GM19438 (cell line): ENCODE measurements at regions not wholly inside any gene's neighbourhood (a gene's known extent, or its start where the extent isn't known, plus 50 kb on each side); places are given as distances from the start of the nearest gene placed in this dataset.

Source experiments
- ATAC-seq: cut with Tn5 transposase; IDR thresholded peaks from one replicate; pipeline ENCODE4 v1.9.1; 2021; ENCODE audit warnings: low read depth; ENCODE audit not compliant: unreplicated experiment

DNA sequence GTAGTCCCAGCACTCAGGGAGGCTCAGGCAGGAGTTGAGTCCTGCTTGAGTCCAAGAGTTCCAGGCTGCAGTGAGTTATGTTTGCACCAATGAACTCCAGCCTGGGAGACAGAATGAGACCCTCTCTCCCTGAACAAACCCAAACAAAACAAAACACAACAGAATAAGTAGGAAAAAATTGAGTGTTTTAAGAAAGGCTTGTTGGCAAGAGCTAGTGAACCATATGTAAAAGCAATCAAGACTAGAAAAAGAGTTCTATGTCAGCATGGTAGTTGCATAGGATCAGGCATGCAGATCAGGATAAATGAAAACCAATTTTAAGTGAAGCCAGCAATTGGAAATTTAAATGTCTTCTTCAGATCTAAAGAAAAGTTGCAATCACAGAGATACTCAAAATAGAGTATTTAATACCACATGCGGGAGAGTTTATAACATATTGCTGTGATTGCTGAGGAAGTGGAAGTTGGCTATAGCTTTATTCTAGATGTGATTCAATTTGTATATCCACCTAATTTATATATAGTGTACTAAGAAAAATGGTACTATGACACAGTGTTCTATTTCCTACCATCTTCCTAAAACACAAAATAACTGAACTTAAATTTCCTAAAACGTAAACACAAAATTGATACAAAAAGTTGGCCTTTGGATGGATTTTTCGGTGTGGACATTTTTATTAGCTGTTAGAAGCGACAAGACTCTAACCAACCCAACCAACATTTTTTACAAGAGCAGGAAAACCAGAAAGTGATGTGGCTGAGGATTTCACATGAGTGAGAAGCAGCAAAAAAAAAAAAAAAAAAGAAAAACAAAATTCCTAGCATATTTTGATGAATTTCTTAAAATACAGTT lies 101.9 kb upstream of the ROBO1 start:
- ATAC-seq: no peak

DNA sequence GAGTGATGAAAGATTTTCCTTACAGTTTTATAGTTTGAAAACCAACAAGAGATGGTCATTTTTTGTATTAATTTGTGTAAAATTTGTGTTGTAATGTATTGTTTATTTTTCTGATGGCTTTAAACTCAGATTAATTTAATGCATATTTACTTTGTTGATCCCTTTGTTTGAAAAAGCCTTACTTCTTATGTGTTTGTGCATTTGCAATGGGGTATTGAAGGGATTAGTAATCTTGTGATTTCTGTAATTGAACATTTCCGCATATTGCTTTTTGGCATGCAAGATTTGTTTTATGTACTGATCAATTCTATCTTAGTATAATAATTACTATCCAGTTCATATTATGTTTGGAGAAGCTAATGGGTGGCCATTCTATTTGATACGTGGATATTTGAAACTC lies 98.4 kb upstream of the ROBO1 start:
- ATAC-seq: no peak

DNA sequence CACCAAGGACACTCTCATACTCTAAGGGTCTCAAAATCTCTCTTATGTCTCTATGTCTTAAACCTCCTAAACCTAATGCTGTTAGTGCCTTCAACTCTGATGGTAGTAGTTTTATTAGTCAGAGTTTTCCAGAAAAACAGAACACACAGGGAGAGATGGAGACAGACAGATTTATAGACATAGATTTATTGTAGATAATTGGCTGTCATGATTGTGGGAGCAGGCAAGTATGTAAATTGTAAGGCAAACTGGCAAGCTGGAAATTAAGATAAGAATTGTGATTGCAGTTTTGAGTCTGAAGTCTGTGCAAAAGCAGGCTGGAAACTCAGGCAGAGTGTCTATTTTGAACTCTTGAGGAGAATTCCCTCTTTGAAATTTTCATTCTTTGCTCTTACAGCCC lies 96.3 kb upstream of the ROBO1 start:
- ATAC-seq: no peak

- ATAC-seq: no peak
Measured at GRCh38 chr3:79848876-79849275, 81.1 kb upstream of the ROBO1 start.

GRCh38 chr3:79847928-79848327 lies 80.1 kb upstream of the ROBO1 start:
- ATAC-seq: no peak

DNA sequence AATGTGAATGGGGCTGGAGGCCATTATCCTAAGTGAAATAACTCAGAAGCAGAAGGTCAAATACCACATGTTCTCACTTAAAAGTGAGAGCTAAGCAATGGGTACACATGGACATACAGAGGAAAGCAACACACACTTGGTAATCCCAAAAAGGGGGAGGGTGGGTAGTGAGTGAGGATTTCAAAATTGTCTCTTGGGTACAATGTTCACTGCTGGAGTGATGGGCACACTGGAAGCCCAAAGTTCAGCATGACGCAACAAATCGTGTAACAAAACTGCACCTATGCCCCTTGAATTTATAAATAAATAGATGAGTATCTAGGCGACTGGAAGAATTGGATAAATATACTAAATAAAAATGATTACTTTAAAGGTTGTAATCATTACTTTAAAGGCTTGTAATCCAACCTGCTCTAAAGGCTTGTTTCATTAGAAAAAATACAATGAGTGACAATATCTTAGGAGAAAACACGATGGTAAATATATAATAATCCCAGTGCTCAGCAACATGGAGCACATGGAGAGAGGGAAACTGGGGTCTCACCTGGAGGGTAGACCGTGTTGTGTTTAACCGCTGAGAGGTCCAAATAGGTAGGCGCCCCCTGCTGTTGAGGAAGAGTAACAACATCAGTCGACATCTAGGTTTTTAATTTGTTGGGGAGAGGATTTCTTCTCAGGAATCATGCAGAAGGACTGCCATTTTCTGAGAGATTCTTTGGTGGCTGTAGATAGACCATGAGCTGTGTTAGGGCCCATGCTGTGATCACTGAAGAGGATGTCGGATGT lies 78.5 kb upstream of the ROBO1 start:
- no peak for ATAC-seq

- no peak for ATAC-seq
Measured at GRCh38 chr3:79845546-79845945, 77.7 kb upstream of the ROBO1 start.

DNA sequence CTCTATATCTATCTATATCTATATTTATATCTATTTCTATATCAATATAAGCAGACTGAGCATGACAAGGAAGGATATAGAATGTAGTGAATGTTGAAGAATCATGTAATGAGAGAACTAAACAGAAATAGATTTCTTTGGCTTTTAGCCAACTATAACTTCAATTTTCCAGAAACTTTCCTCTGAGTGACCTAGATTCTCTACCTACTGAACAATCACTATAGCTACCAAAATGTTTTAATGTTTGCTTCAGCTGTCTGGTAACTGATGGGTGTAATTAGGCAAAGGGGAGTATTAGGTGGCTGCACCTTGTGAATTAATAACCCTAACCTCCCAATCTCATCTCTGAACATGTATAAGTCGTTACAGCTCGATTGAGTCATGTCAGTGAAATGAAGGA lies 76.4 kb upstream of the ROBO1 start:
- ATAC-seq: no peak

DNA sequence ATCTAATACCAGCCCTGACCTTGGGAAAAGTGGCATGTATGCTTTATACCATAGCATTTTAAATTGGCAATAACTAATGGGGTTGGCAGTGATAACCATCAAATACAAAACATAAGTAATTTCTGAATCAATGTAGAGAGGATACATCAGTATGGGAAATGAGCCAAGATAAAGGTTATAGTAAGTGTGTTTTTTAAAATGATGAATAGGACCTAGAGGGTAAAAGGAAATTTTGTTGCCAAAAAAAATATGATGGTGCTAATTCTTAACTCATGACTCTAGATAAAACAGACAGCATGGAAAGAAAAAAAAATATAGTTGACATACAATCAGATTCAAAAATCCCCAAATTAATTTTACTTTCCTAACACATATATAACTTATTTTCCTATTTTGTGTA lies 75.4 kb upstream of the ROBO1 start:
- no peak for ATAC-seq

GRCh38 chr3:79835701-79836100 lies 67.9 kb upstream of the ROBO1 start:
- ATAC-seq: no peak

- no peak for ATAC-seq
Measured at GRCh38 chr3:79824166-79824565, 56.4 kb upstream of the ROBO1 start.

GRCh38 chr3:79822076-79822475 lies 54.3 kb upstream of the ROBO1 start:
- ATAC-seq: no peak

DNA sequence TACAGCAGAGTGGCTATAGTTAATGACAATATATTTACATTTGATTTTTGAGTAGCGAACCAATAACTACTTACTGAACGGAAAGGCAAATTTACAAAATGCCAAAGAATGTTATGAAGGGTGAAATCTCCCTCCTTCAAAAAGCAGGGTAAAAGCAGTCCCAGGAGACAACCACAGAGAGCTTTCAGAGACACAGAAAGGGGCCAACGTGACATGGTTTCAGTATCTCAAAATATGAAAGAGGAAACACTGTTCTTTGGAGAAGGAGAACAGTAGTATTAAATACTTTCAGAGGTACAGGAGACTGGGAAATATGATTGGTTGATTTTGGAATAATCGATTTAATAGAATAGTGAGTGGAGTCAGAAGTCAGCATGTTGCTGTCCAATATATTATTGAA lies 52.3 kb upstream of the ROBO1 start:
- no peak for ATAC-seq

DNA sequence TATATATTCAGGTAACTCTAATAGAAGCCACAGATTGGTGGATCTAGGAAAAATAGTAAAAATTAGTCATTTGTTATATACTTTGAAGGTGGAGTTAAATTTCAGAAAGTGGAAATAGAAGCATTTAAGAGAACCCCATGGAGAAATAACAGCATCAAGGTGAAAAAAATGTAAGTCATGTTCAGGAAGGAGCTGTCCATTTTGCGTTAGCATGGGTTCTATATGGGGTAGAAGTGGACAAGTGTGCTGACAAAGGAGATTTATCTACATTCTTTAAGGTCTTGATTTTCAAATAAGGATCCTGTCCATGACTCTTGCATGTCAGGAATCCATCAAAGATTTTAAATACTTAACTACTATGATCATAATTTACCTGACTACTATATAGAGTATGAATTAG lies 50.2 kb upstream of the ROBO1 start:
- ATAC-seq: no peak
